Stimulated activated CD8-positive, alpha-beta memory T cell treated with anti-CD3 and anti-CD28 coated beads, Interleukin-15, amount 100 ng/mL, for 4 hours (primary cell): ENCODE measurements at regions not wholly inside any gene's neighbourhood (a gene's known extent, or its start where the extent isn't known, plus 50 kb on each side); places are given as distances from the start of the nearest gene placed in this dataset.
"Not testable (repeated sequence)": the region's sequence is repeated elsewhere in the genome, so short reads cannot be mapped to it uniquely, and the experiment has no call there.

Source experiments
- DNase-seq, 2 donors: peaks; one replicate each; pipeline ENCODE4 v3.0.0-alpha.2; 2020; ENCODE audit warnings: low read depth in 2 of 2

GRCh38 chr2:61677306-61677705, 139.2 kb upstream of the XPO1 start:
- no peak for DNase-seq

GRCh38 chr2:61675204-61675603, 137.0 kb upstream of the XPO1 start:
- no peak for DNase-seq

GRCh38 chr2:61671561-61672315, 133.6 kb upstream of the XPO1 start:
- DNase-seq, result no peak

- no peak for DNase-seq
These were observed 132.7 kb upstream of the XPO1 start for GRCh38 chr2:61670591-61671501.

GRCh38 chr2:61664190-61664589, 126.0 kb upstream of the XPO1 start:
- DNase-seq, result no peak

GRCh38 chr2:61662990-61663389, 124.8 kb upstream of the XPO1 start:
- no peak for DNase-seq

- no peak for DNase-seq
These were observed 122.6 kb upstream of the XPO1 start for GRCh38 chr2:61660511-61661388.

GRCh38 chr2:61658841-61659780, 121.0 kb upstream of the XPO1 start:
- no peak for DNase-seq

GRCh38 chr2:61649946-61650345, 111.8 kb upstream of the XPO1 start:
- DNase-seq, result not testable (repeated sequence)

- DNase-seq, result no peak
These were observed 110.9 kb upstream of the XPO1 start for GRCh38 chr2:61649021-61649420.

GRCh38 chr2:61647044-61647443, 108.9 kb upstream of the XPO1 start:
- no peak for DNase-seq

- no peak for DNase-seq
These were observed 107.8 kb upstream of the XPO1 start for GRCh38 chr2:61645911-61646310.

GRCh38 chr2:61643153-61643552, 105.0 kb upstream of the XPO1 start:
- not testable (repeated sequence) for DNase-seq

- DNase-seq, result no peak
These were observed 102.2 kb upstream of the XPO1 start for GRCh38 chr2:61640406-61640805.

GRCh38 chr2:61639721-61640120, 101.6 kb upstream of the XPO1 start:
- DNase-seq, result no peak

GRCh38 chr2:61636686-61637085, 98.5 kb upstream of the XPO1 start:
- DNase-seq, result no peak

- no peak for DNase-seq
These were observed 96.4 kb upstream of the XPO1 start for GRCh38 chr2:61634512-61634911.

- DNase-seq, result no peak
These were observed 95.1 kb upstream of the XPO1 start for GRCh38 chr2:61633250-61633649.

GRCh38 chr2:61632276-61633169, 94.4 kb upstream of the XPO1 start:
- DNase-seq, result no peak

- no peak for DNase-seq
These were observed 93.2 kb upstream of the XPO1 start for GRCh38 chr2:61631321-61631720.
